DMS 273 treated with DMSO at 0.1 percent for 48 hours (cell line): ENCODE measurements at regions not wholly inside any gene's neighbourhood (a gene's known extent, or its start where the extent isn't known, plus 50 kb on each side); places are given as distances from the start of the nearest gene placed in this dataset.

Experiments
- DNase-seq: peaks from one replicate; lab custom pipeline; 2025; lab: John Stamatoyannopoulos, UW

- no peak for DNase-seq
These were observed 703.0 kb upstream of the LRFN5 start for GRCh38 chr14:40903709-40904108.

GRCh38 chr14:40899435-40899834, 707.2 kb upstream of the LRFN5 start:
- DNase-seq: no peak

GRCh38 chr14:40894846-40895245, 711.8 kb upstream of the LRFN5 start:
- DNase-seq: no peak

- no peak for DNase-seq
These were observed 717.5 kb upstream of the LRFN5 start for GRCh38 chr14:40889126-40889525.

DNA sequence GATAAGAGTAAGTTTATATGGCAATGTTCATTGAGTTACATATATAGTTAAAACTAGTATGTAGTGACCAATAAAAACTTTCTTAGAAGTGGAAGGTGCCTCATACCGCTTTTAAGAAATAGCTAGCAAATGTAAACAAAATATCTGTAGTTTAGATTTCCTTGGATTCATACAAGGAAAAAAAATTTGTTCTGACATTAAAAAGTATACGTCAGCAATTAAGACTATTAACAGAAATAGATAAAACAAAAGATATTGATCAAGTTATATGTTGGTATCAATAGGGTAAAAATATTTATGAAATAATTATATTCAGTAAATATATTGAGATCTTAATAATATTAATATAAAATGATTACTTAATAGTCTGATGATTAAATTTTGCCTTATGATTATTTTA, 718.8 kb upstream of the LRFN5 start:
- no peak for DNase-seq

GRCh38 chr14:40870252-40870651, 736.4 kb upstream of the LRFN5 start:
- peak; percentile 10 for DNase-seq

- DNase-seq: no peak
These were observed 747.6 kb upstream of the LRFN5 start for GRCh38 chr14:40859055-40859454.

- no peak for DNase-seq
These were observed 751.3 kb upstream of the LRFN5 start for GRCh38 chr14:40855343-40855742.

GRCh38 chr14:40850191-40850590, 756.5 kb upstream of the LRFN5 start:
- peak; percentile 13 for DNase-seq

GRCh38 chr14:40847480-40847879, 759.2 kb upstream of the LRFN5 start:
- peak; percentile 82 for DNase-seq

DNA sequence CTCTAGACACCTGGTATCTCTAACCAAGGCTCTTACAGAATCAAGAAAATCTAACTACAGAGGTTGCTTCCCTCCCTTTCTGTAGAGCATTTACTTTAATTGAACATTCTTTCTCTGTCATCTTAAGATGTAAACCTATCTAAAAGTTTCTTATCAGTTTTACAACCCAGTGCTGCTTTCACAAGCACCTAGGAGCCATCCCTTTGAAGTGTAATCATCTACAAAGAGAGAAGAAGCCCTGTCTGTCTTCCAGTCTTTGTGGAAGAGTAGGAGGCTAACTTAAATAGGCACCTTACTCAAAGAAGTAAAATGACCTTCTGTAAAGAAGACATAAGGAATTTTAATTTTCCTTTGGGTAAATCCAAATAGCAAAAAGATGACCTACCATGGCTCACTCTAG, 763.9 kb upstream of the LRFN5 start:
- DNase-seq: no peak

- DNase-seq: no peak
These were observed 764.8 kb upstream of the LRFN5 start for GRCh38 chr14:40841886-40842285.

GRCh38 chr14:40838601-40839000, 768.1 kb upstream of the LRFN5 start:
- DNase-seq: no peak

- no peak for DNase-seq
These were observed 800.2 kb upstream of the LRFN5 start for GRCh38 chr14:40806471-40806870.

- DNase-seq: no peak
These were observed 810.5 kb upstream of the LRFN5 start for GRCh38 chr14:40796168-40796567.

GRCh38 chr14:40784860-40785259, 821.8 kb upstream of the LRFN5 start:
- DNase-seq: no peak

DNA sequence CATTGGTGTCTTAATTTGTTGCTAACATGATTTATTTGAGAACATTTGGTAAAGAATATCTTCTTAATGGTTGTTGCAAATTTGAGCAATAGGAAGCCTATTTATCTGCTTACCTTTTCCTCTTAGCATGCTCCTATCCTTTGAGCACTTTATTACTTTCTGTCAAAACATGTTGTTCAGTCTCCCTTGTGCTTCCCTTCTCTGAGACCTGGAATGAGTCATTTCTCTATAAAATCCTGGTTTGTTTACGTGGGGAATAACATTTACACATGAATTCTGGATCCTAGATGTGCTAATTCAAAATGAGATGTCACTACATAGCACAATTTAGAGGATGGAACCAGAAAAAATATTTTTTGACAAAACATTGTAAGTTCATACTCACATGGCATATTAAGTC, 844.0 kb upstream of the LRFN5 start:
- no peak for DNase-seq

DNA sequence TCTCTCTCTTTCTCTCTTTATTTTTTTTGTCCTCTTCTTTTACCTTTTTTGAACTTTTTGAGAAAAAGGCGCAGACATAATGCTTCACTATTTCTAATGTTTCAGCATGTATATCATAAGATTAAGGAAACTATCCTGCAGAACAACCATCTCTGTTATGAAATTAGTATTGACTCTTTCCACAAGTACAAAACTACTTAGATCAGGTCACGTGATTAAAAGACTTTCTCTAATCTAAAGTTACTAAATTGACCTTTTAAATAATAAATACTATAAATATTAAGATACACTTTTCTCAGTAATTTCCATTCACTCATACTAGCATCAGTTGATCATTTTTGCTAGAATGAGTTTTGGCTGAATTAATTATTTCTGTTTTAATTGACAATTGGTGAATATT, 844.5 kb upstream of the LRFN5 start:
- no peak for DNase-seq

DNA sequence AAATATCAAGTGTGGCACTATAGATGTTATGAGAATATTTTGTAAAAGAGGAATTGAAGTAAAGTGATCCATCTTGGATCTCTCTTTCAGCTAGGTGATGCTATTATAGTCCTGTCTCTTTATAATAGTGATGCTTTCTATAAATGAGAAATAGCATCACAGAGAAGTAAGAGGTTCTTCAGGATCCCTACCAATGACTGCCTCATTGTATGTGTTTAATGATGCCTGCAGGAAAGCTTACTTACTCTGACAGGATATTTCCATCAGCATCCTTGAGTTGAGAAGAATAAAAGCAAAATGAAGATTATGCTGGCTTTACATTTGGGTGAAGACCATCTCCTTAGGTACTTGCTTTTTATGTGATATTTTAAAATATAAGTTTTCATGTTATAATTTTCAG, 846.0 kb upstream of the LRFN5 start:
- DNase-seq: no peak

DNA sequence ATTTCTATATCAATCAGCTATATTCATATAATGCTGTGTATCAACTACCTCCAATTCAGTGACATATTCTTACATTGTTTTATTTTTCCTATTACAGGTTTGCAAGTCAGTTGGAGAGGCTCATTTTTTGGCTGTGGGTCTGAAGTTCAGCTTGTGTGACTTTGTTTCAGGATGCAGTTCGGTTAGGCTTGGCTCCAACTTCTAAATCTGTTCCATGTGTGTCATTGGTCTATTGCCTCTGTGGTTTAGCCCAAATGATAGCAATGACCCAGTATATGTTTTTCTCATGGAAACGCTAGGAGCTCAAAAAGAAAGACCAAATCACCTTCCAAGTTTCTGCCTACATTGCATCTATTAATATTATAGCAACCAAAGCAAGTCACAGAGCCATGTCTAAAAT, 848.6 kb upstream of the LRFN5 start:
- no peak for DNase-seq

GRCh38 chr14:40757376-40757950, 849.2 kb upstream of the LRFN5 start:
- DNase-seq: no peak

GRCh38 chr14:40733206-40733605, 873.5 kb upstream of the LRFN5 start:
- no peak for DNase-seq

- no peak for DNase-seq
These were observed 879.6 kb upstream of the LRFN5 start for GRCh38 chr14:40727107-40727506.

- DNase-seq: no peak
These were observed 893.3 kb upstream of the LRFN5 start for GRCh38 chr14:40713387-40713786.

DNA sequence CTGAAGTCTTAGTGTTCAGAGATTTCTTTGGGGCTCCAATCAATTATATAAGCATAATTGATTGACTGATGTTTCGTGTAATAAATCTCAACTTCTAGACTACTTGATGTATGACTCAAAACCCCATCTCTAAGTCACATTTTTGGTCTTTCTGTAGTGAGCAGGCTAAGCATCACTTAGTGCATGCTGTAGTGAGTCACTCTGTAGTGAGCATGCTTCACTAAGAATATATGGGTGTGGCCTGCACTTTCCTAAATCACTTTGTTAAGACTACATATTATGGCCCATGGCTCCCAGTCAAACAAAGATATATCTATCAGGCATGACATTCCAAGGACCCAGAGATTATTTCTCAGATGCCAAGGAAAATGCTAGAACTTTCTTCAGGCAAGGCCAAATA, 909.4 kb upstream of the LRFN5 start:
- no peak for DNase-seq
